Chondrocyte (in vitro differentiated cells): ENCODE measurements at regions not wholly inside any gene's neighbourhood (a gene's known extent, or its start where the extent isn't known, plus 50 kb on each side); places are given as distances from the start of the nearest gene placed in this dataset.

Experiments
- DNase-seq: peaks from one replicate; pipeline ENCODE4 v3.0.0; 2021; ENCODE audit warnings: mixed read lengths, low spot score
- H3K27ac Mint-ChIP-seq: one replicate; pipeline ENCODE4 v1.8.0; 2021; ENCODE audit warnings: mild to moderate bottlenecking, moderate library complexity, mixed read lengths; ENCODE audit not compliant: unreplicated experiment
- H3K27me3 Mint-ChIP-seq: 2 replicates; pipeline ENCODE4 v1.8.0; 2021; ENCODE audit warnings: low read depth, mixed read lengths
- H3K36me3 Mint-ChIP-seq: 2 replicates; pipeline ENCODE4 v1.8.0; 2021; ENCODE audit warnings: low read depth, mixed read lengths
- H3K4me1 Mint-ChIP-seq: 2 replicates; pipeline ENCODE4 v1.8.0; 2021; ENCODE audit warnings: low read depth, mild to moderate bottlenecking, mixed read lengths
- H3K4me3 Mint-ChIP-seq: one replicate; pipeline ENCODE4 v1.8.0; 2021; ENCODE audit warnings: mild to moderate bottlenecking, moderate library complexity, mixed read lengths; ENCODE audit not compliant: unreplicated experiment
- H3K9me3 Mint-ChIP-seq: 2 replicates; pipeline ENCODE4 v1.8.0; 2021; ENCODE audit warnings: low read depth, mixed read lengths
- CTCF ChIP-seq: fragments of 200-600 bp; sonication (generic); IDR thresholded peaks from 2 replicates; pipeline ENCODE4 v1.5.0; 2021; ENCODE audit warnings: antibody characterized with exemption, mild to moderate bottlenecking, moderate library complexity

GRCh38 chr16:62978451-62978850, 942.2 kb upstream of the CDH8 start:
- H3K9me3 Mint-ChIP-seq = peaks cover 2% of the 10 kb centered on the region
- no peaks in the 10 kb centered on the region for H3K36me3 Mint-ChIP-seq
- TF ChIP-seq CTCF = no peak
- DNase-seq = no peak
- no peak overlapping the region for H3K4me3 Mint-ChIP-seq
- H3K27me3 Mint-ChIP-seq = peaks cover 3% of the 10 kb centered on the region
- H3K27ac Mint-ChIP-seq = no peak overlapping the region
- no peaks in the 10 kb centered on the region for H3K4me1 Mint-ChIP-seq

GRCh38 chr16:62977876-62978275, 941.6 kb upstream of the CDH8 start:
- Mint-ChIP-seq H3K4me1 (no peaks in the 10 kb centered on the region), H3K27ac (no peak overlapping the region), H3K27me3 (peaks cover 3% of the 10 kb centered on the region), H3K4me3 (no peak overlapping the region), H3K9me3 (no peaks in the 10 kb centered on the region), H3K36me3 (no peaks in the 10 kb centered on the region)
- TF ChIP-seq CTCF = no peak
- DNase-seq = no peak

GRCh38 chr16:62974424-62974823, 938.2 kb upstream of the CDH8 start:
- no peak for DNase-seq
- no peak for TF ChIP-seq CTCF
- Mint-ChIP-seq H3K4me3 (no peak overlapping the region), H3K9me3 (no peaks in the 10 kb centered on the region), H3K27me3 (peaks cover 3% of the 10 kb centered on the region), H3K4me1 (no peaks in the 10 kb centered on the region), H3K36me3 (no peaks in the 10 kb centered on the region), H3K27ac (no peak overlapping the region)

GRCh38 chr16:62970851-62971250, 934.6 kb upstream of the CDH8 start:
- no peaks in the 10 kb centered on the region for H3K27me3 Mint-ChIP-seq
- no peak for DNase-seq
- TF ChIP-seq CTCF = no peak

GRCh38 chr16:62969711-62970318, 933.6 kb upstream of the CDH8 start:
- Mint-ChIP-seq H3K4me1 (no peaks in the 10 kb centered on the region), H3K36me3 (no peaks in the 10 kb centered on the region), H3K27ac (no peak overlapping the region), H3K9me3 (no peaks in the 10 kb centered on the region), H3K27me3 (no peaks in the 10 kb centered on the region), H3K4me3 (no peak overlapping the region)
- DNase-seq = no peak
- no peak for TF ChIP-seq CTCF

More at GRCh38 chr16:62970851-62971250, 934.6 kb upstream of the CDH8 start:
- no peak overlapping the region for H3K4me3 Mint-ChIP-seq
- no peaks in the 10 kb centered on the region for H3K4me1 Mint-ChIP-seq
- no peak overlapping the region for H3K27ac Mint-ChIP-seq
- H3K36me3 Mint-ChIP-seq = no peaks in the 10 kb centered on the region
- H3K9me3 Mint-ChIP-seq = no peaks in the 10 kb centered on the region
